ENCODE measurements at regions not wholly inside any gene's neighbourhood (a gene's known extent, or its start where the extent isn't known, plus 50 kb on each side); places are given as distances from the start of the nearest gene placed in this dataset.

- no peaks in the 10 kb centered on the region for H3K36me3 Mint-ChIP-seq
These were observed 304.0 kb downstream of the MBD2 start for GRCh38 chr18:53920312-53921075.

GRCh38 chr18:53918091-53918490 lies 306.4 kb downstream of the MBD2 start:
- Mint-ChIP-seq H3K27ac (no peak overlapping the region), H3K4me3 (no peak overlapping the region), H3K4me1 (ENCODE audit: low read depth) (no peaks in the 10 kb centered on the region), H3K9me3 (ENCODE audit: low read depth) (no peaks in the 10 kb centered on the region), H3K36me3 (no peaks in the 10 kb centered on the region), H3K27me3 (no peaks in the 10 kb centered on the region)

More at GRCh38 chr18:53920312-53921075, 304.0 kb downstream of the MBD2 start:
- H3K9me3 Mint-ChIP-seq (ENCODE audit: low read depth), result no peaks in the 10 kb centered on the region
- H3K27me3 Mint-ChIP-seq, result no peaks in the 10 kb centered on the region
- H3K4me3 Mint-ChIP-seq, result no peak overlapping the region
- no peaks in the 10 kb centered on the region for H3K4me1 Mint-ChIP-seq (ENCODE audit: low read depth)
- no peak overlapping the region for H3K27ac Mint-ChIP-seq

- H3K4me3 Mint-ChIP-seq, result no peak overlapping the region
- no peaks in the 10 kb centered on the region for H3K36me3 Mint-ChIP-seq
- H3K4me1 Mint-ChIP-seq (ENCODE audit: low read depth), result no peaks in the 10 kb centered on the region
- no peaks in the 10 kb centered on the region for H3K27me3 Mint-ChIP-seq
- H3K27ac Mint-ChIP-seq, result no peak overlapping the region
- H3K9me3 Mint-ChIP-seq (ENCODE audit: low read depth), result peaks cover 4% of the 10 kb centered on the region
These were observed 313.3 kb downstream of the MBD2 start for GRCh38 chr18:53911200-53911599.

- H3K4me1 Mint-ChIP-seq (ENCODE audit: low read depth), result no peaks in the 10 kb centered on the region
- H3K27ac Mint-ChIP-seq, result no peak overlapping the region
- peaks cover 4% of the 10 kb centered on the region for H3K9me3 Mint-ChIP-seq (ENCODE audit: low read depth)
- H3K4me3 Mint-ChIP-seq, result no peak overlapping the region
- no peaks in the 10 kb centered on the region for H3K36me3 Mint-ChIP-seq
- H3K27me3 Mint-ChIP-seq, result peaks cover 2% of the 10 kb centered on the region
These were observed 314.8 kb downstream of the MBD2 start for GRCh38 chr18:53909668-53910067.

GRCh38 chr18:53907921-53908320 lies 316.5 kb downstream of the MBD2 start:
- Mint-ChIP-seq H3K4me1 (ENCODE audit: low read depth) (no peaks in the 10 kb centered on the region), H3K4me3 (no peak overlapping the region), H3K36me3 (no peaks in the 10 kb centered on the region), H3K9me3 (ENCODE audit: low read depth) (peaks cover 4% of the 10 kb centered on the region), H3K27ac (no peak overlapping the region), H3K27me3 (peaks cover 2% of the 10 kb centered on the region)

- Mint-ChIP-seq H3K27ac (no peak overlapping the region), H3K4me3 (no peak overlapping the region), H3K4me1 (ENCODE audit: low read depth) (no peaks in the 10 kb centered on the region), H3K27me3 (peaks cover 4% of the 10 kb centered on the region), H3K9me3 (ENCODE audit: low read depth) (peaks cover 4% of the 10 kb centered on the region), H3K36me3 (no peaks in the 10 kb centered on the region)
These were observed 317.8 kb downstream of the MBD2 start for GRCh38 chr18:53906681-53907080.

GRCh38 chr18:53894675-53895442 lies 329.6 kb downstream of the MBD2 start:
- Mint-ChIP-seq H3K27me3 (peaks cover 3% of the 10 kb centered on the region), H3K27ac (no peak overlapping the region), H3K4me3 (no peak overlapping the region), H3K9me3 (ENCODE audit: low read depth) (peaks cover 3% of the 10 kb centered on the region), H3K4me1 (ENCODE audit: low read depth) (no peaks in the 10 kb centered on the region), H3K36me3 (no peaks in the 10 kb centered on the region)

GRCh38 chr18:53887447-53887846 lies 337.0 kb downstream of the MBD2 start:
- Mint-ChIP-seq H3K4me1 (ENCODE audit: low read depth) (no peaks in the 10 kb centered on the region), H3K27ac (no peak overlapping the region), H3K4me3 (no peak overlapping the region), H3K36me3 (no peaks in the 10 kb centered on the region), H3K27me3 (peaks cover 3% of the 10 kb centered on the region), H3K9me3 (ENCODE audit: low read depth) (no peaks in the 10 kb centered on the region)

GRCh38 chr18:53886058-53886457 lies 338.4 kb downstream of the MBD2 start:
- Mint-ChIP-seq H3K4me1 (ENCODE audit: low read depth) (no peaks in the 10 kb centered on the region), H3K27ac (no peak overlapping the region), H3K36me3 (no peaks in the 10 kb centered on the region), H3K4me3 (no peak overlapping the region), H3K9me3 (ENCODE audit: low read depth) (peaks cover 5% of the 10 kb centered on the region), H3K27me3 (peaks cover 3% of the 10 kb centered on the region)

GRCh38 chr18:53883771-53884170 lies 340.7 kb downstream of the MBD2 start:
- no peak overlapping the region for H3K27ac Mint-ChIP-seq
- H3K36me3 Mint-ChIP-seq, result no peaks in the 10 kb centered on the region
- H3K4me1 Mint-ChIP-seq (ENCODE audit: low read depth), result no peaks in the 10 kb centered on the region
- H3K4me3 Mint-ChIP-seq, result no peak overlapping the region
- no peaks in the 10 kb centered on the region for H3K27me3 Mint-ChIP-seq
- peaks cover 11% of the 10 kb centered on the region for H3K9me3 Mint-ChIP-seq (ENCODE audit: low read depth)

GRCh38 chr18:53874103-53874502 lies 350.4 kb downstream of the MBD2 start:
- H3K27ac Mint-ChIP-seq, result no peak overlapping the region
- H3K4me1 Mint-ChIP-seq (ENCODE audit: low read depth), result no peaks in the 10 kb centered on the region
- H3K36me3 Mint-ChIP-seq, result no peaks in the 10 kb centered on the region
- H3K9me3 Mint-ChIP-seq (ENCODE audit: low read depth), result peaks cover 29% of the 10 kb centered on the region
- H3K27me3 Mint-ChIP-seq, result peaks cover 1% of the 10 kb centered on the region
- H3K4me3 Mint-ChIP-seq, result no peak overlapping the region

GRCh38 chr18:53864770-53865169 lies 359.7 kb downstream of the MBD2 start:
- H3K27me3 Mint-ChIP-seq, result no peaks in the 10 kb centered on the region
- H3K4me1 Mint-ChIP-seq (ENCODE audit: low read depth), result no peaks in the 10 kb centered on the region
- peaks cover 9% of the 10 kb centered on the region for H3K9me3 Mint-ChIP-seq (ENCODE audit: low read depth)
- H3K4me3 Mint-ChIP-seq, result no peak overlapping the region
- no peak overlapping the region for H3K27ac Mint-ChIP-seq
- no peaks in the 10 kb centered on the region for H3K36me3 Mint-ChIP-seq

- Mint-ChIP-seq H3K4me1 (ENCODE audit: low read depth) (no peaks in the 10 kb centered on the region), H3K36me3 (no peaks in the 10 kb centered on the region), H3K27ac (no peak overlapping the region), H3K4me3 (no peak overlapping the region), H3K9me3 (ENCODE audit: low read depth) (no peaks in the 10 kb centered on the region), H3K27me3 (no peaks in the 10 kb centered on the region)
These were observed 361.5 kb downstream of the MBD2 start for GRCh38 chr18:53862921-53863320.

- Mint-ChIP-seq H3K27me3 (no peaks in the 10 kb centered on the region), H3K4me1 (ENCODE audit: low read depth) (no peaks in the 10 kb centered on the region), H3K9me3 (ENCODE audit: low read depth) (no peaks in the 10 kb centered on the region), H3K4me3 (no peak overlapping the region), H3K36me3 (no peaks in the 10 kb centered on the region), H3K27ac (no peak overlapping the region)
These were observed 363.3 kb downstream of the MBD2 start for GRCh38 chr18:53861185-53861584.

- Mint-ChIP-seq H3K36me3 (no peaks in the 10 kb centered on the region), H3K4me1 (ENCODE audit: low read depth) (no peaks in the 10 kb centered on the region), H3K4me3 (no peak overlapping the region), H3K27ac (no peak overlapping the region), H3K9me3 (ENCODE audit: low read depth) (no peaks in the 10 kb centered on the region), H3K27me3 (no peaks in the 10 kb centered on the region)
These were observed 364.7 kb downstream of the MBD2 start for GRCh38 chr18:53859764-53860163.
